Pancreas (tissue), 10 donors: ENCODE measurements at regions not wholly inside any gene's neighbourhood (a gene's known extent, or its start where the extent isn't known, plus 50 kb on each side); places are given as distances from the start of the nearest gene placed in this dataset.

Source experiments
- ATAC-seq, 4 donors: fragments of 200-7000 bp; cut with Tn5 transposase; one replicate each; pipeline versions ENCODE4 v1.8.0 to v1.9.1; 2020; ENCODE audit warnings: mild to moderate bottlenecking in 4 of 4, moderate library complexity in 4 of 4
- DNase-seq, 6 donors: peaks; one replicate each; pipeline ENCODE4 v3.0.0-alpha.2; 2020
- FAIRE-seq: peaks from 2 replicates; lab custom pipeline; 2012; peaks lifted over from hg19 to GRCh38; lab: Jason Lieb, UNC
- H3K27ac ChIP-seq, 4 donors: fragments of 200-600 bp; sonication (generic); 1 replicate in 3 of 4; 2 replicates in 1 of 4; pipeline versions ENCODE4 v1.5.0 to v1.8.0; 2020
- H3K27me3 ChIP-seq, 4 donors: fragments of 200-600 bp; one replicate each; pipeline ENCODE4 v1.8.0; 2021
- H3K36me3 ChIP-seq, 3 donors: fragments of 200-600 bp; sonication (generic) in 1 of 3; one replicate each; pipeline versions ENCODE4 v1.5.0 to v1.8.0; 2020 to 2021
- H3K4me1 ChIP-seq, 3 donors: fragments of 200-600 bp; one replicate each; pipeline ENCODE4 v1.8.0; 2021
- H3K4me3 ChIP-seq, 4 donors: fragments of 200-600 bp; sonication (generic) in 2 of 4; one replicate each; pipeline versions ENCODE4 v1.5.0 to v1.8.0; 2020 to 2021
- H3K9me3 ChIP-seq, 4 donors: fragments of 200-600 bp; one replicate each; pipeline ENCODE4 v1.8.0; 2021
- WGBS, 2 donors: extraction: QIAGEN DNeasy Blood & Tissue Kit; methylation state at CpG; one replicate each; pipeline ENCODE4 v1.1.7; 2013; 5-methylcytosine and 5-hydroxymethylcytosine counted together
- intact Hi-C, 3 donors: fragments of 100-400 bp; cut with DNase I; formaldehyde crosslinking; loops; one replicate each; pipeline versions ENCODE4 v1.11.1 to v1.14.2; 2022
- TF ChIP-seq, protein P1 (sequence below), 4 donors: fragments of 200-600 bp; sonication (generic) in 3 of 4; IDR thresholded peaks; one replicate each; pipeline versions ENCODE4 v1.5.0 to v1.8.0; 2021; ENCODE audit warnings: antibody characterized with exemption in 4 of 4
- donor health status: healthy with polysubstance abuse.
- donor health status: DM: no; HTN: no; CAD: no; lungs with moderate emphysema.
- donor health status: DM: no; HTN: no; CAD: no.
- donor health status: control.
- donor health status: control.
- donor health status: Bipolar disorder and iron deficiency.
- donor health status: DM: yes; HTN: yes; CAD: no.
- donor health status: DM: no; HTN: no; CAD: no.
- donor health status: DM: no; HTN: no; CAD: no.
- donor health status: DM: yes; HTN: yes; CAD: no.

DNA sequence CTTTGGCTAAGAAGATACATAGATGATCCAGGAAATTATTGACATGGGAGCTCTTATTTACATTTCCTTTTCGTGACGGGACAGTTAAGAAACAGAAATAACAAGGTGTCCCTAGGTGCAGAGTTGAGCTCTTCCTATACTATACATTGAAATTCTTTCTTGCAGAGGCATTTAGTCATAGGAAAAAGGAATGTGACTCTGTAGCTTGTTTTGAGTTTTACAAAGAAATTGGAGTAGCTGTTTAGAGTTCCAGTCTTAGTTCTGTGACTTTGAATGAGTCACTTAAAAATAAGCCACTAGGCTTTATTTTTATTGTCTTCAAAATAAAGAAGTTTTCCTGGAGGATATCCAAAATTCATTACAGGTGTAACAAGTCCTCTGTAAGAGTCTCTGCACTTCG, 723.5 kb upstream of the SGO1 start:
- no peak for FAIRE-seq
- H3K27ac ChIP-seq = no peak overlapping the region
- WGBS, 2 donors = 43 to 62% methylated on average over 3 of the region's 3 CpGs

DNA sequence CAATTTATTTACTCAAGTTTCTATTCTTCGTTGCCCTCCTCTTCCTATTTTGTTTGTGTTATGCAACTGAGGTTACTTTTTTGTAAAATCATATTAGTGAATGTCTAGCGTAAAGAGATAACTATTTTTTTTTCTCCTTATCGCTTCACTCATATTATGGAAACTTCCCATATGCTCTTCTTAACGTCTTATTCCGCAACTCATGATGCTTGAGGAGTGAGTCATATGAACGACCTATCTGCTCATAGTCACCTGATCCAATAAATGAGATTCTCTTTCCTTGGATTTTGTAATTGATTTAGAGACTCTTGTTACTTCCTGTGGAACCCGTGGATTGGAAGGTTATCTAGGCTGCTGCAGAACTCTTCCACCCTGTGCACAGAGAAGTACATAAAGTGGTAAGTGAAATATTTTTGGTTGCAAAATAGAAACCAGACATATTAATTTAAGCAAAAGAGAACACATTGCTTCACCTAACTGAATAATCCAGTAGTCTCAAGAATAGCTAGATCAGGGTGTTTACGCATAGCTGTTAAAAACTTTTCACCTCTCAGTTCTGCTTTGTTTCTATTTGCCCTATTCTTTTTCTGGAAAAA, 719.3 kb upstream of the SGO1 start:
- WGBS, 2 donors = 55 to 62% methylated on average over 8 of the region's 8 CpGs
- ATAC-seq = no peak

More for the DNA sequence above, 723.5 kb upstream of the SGO1 start:
- no peaks in the 10 kb centered on the region for H3K36me3 ChIP-seq
- no peak for ATAC-seq
- TF ChIP-seq, protein P1, sequence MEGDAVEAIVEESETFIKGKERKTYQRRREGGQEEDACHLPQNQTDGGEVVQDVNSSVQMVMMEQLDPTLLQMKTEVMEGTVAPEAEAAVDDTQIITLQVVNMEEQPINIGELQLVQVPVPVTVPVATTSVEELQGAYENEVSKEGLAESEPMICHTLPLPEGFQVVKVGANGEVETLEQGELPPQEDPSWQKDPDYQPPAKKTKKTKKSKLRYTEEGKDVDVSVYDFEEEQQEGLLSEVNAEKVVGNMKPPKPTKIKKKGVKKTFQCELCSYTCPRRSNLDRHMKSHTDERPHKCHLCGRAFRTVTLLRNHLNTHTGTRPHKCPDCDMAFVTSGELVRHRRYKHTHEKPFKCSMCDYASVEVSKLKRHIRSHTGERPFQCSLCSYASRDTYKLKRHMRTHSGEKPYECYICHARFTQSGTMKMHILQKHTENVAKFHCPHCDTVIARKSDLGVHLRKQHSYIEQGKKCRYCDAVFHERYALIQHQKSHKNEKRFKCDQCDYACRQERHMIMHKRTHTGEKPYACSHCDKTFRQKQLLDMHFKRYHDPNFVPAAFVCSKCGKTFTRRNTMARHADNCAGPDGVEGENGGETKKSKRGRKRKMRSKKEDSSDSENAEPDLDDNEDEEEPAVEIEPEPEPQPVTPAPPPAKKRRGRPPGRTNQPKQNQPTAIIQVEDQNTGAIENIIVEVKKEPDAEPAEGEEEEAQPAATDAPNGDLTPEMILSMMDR (IDR thresholded peaks at IDR 0.05) = no peak
- no peak for DNase-seq
- H3K4me3 ChIP-seq = no peak overlapping the region
- no peaks in the 10 kb centered on the region for H3K9me3 ChIP-seq
- intact Hi-C loops = no loop called here
- no peaks in the 10 kb centered on the region for H3K27me3 ChIP-seq
- H3K4me1 ChIP-seq = no peaks in the 10 kb centered on the region

DNA sequence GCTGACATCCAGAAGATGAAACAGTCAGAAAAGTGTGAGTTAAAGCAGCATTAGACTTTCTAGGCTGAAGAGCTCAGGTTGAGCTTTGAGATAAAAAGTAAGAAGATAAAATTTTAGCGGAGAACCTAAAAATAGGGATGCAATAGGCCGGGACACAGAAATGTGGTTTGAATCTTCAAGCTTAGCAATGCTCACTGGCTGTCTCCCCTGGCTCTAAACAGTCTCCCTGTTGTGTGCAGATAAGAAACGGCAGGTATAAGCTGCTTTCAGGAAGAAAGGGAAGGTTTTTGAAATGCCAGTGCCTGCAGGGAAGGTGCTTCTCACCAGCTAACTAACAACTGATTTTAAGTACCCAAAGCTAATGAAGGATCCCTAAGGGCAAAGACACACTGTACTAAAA, 718.7 kb upstream of the SGO1 start:
- FAIRE-seq (no peak), ATAC-seq (no peak), DNase-seq (no peak)
- Histone ChIP-seq H3K4me1 (no peaks in the 10 kb centered on the region), H3K27ac (no peak overlapping the region), H3K4me3 (no peak overlapping the region), H3K27me3 (no peaks in the 10 kb centered on the region), H3K9me3 (no peaks in the 10 kb centered on the region), H3K36me3 (no peaks in the 10 kb centered on the region)
- intact Hi-C loops = no loop called here
- TF ChIP-seq, protein P1 (IDR thresholded peaks at IDR 0.05) = no peak
- WGBS, 2 donors = 33 to 34% methylated on average over 3 of the region's 3 CpGs

More for the DNA sequence above, 719.3 kb upstream of the SGO1 start:
- FAIRE-seq (no peak), DNase-seq (no peak)
- H3K4me3 ChIP-seq = no peak overlapping the region
- TF ChIP-seq, protein P1 (IDR thresholded peaks at IDR 0.05) = no peak
- no peaks in the 10 kb centered on the region for H3K27me3 ChIP-seq
- no peak overlapping the region for H3K27ac ChIP-seq
- no peaks in the 10 kb centered on the region for H3K4me1 ChIP-seq
- no peaks in the 10 kb centered on the region for H3K36me3 ChIP-seq
- no peaks in the 10 kb centered on the region for H3K9me3 ChIP-seq
- intact Hi-C loops = no loop called here

DNA sequence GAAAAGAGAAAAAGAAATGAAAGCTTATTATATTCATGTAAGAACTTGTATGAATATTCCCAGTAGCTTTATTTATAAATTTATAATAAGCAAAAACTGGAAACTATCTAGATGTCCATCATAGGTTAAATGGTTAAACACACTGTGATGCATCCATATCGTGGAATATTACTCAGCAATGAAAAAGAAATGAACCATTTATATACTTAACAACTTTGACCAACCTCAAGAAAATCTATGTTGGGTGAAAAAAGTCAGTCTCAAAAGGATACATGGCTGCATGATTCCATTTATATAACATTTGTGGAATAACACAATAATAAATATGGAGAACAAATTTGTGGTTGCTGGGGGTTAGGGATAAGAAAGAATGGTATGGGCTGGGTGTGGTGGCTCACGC, 713.0 kb upstream of the SGO1 start:
- TF ChIP-seq, protein P1 (IDR thresholded peaks at IDR 0.05) = no peak
- 65 to 87% methylated on average over 2 of the region's 2 CpGs for WGBS, 2 donors
- Histone ChIP-seq H3K27ac (no peak overlapping the region), H3K4me1 (no peaks in the 10 kb centered on the region), H3K27me3 (no peaks in the 10 kb centered on the region), H3K9me3 (no peaks in the 10 kb centered on the region), H3K36me3 (no peaks in the 10 kb centered on the region), H3K4me3 (no peak overlapping the region)
- FAIRE-seq (no peak), DNase-seq (no peak), ATAC-seq (no peak)
- intact Hi-C loops = no loop called here

DNA sequence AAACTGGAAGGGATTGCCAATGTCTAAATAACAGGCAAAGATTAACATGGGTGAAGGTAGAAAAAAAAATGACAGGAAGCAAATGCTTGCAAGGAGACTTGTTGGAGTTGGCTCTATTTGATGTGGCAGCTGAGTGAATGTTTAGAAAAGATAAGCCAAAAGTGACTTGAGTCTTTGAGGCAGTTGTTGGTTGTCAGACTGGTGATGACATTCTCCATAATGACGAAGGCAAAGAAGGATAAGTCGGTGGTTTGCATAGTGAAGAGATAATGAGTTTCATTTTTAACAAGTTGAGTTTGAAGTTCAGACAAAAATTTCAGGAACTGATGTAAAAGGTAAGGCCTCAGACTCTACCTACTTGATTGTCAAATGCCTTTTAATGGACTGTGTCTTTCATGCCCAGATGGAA, 704.1 kb upstream of the SGO1 start:
- no peak for ATAC-seq
- H3K27me3 ChIP-seq = no peaks in the 10 kb centered on the region
- H3K4me3 ChIP-seq = no peak overlapping the region
- no peak overlapping the region for H3K27ac ChIP-seq
- DNase-seq = no peak
- intact Hi-C loops = no loop called here
- H3K9me3 ChIP-seq = no peaks in the 10 kb centered on the region
- no peaks in the 10 kb centered on the region for H3K4me1 ChIP-seq
- no peak for FAIRE-seq
- H3K36me3 ChIP-seq = no peaks in the 10 kb centered on the region
- WGBS, 2 donors = 24 to 27% methylated on average over 2 of the region's 2 CpGs
- TF ChIP-seq, protein P1 (IDR thresholded peaks at IDR 0.05) = no peak
